ENCODE measurements at regions not wholly inside any gene's neighbourhood (a gene's known extent, or its start where the extent isn't known, plus 50 kb on each side); places are given as distances from the start of the nearest gene placed in this dataset.

- TF ChIP-seq CTCF (IDR thresholded peaks at IDR 0.05) (no peak), POLR2A (IDR thresholded peaks at IDR 0.05) (no peak)
These were observed 847.3 kb upstream of the SOX11 start for GRCh38 chr2:4844881-4845280.
